SK-N-SH (cell line): ENCODE measurements at regions not wholly inside any gene's neighbourhood (a gene's known extent, or its start where the extent isn't known, plus 50 kb on each side); places are given as distances from the start of the nearest gene placed in this dataset.

ENCODE experiments used
- CTCF ChIA-PET: fragments of 300-600, 350-600 bp; formaldehyde crosslinking; extraction: SDS; loops from one replicate; lab custom pipeline; 2021; lab: Yijun Ruan, JAX
- POLR2A ChIA-PET: fragments of 350-600 bp; sonication (Branson Sonifier 250); formaldehyde crosslinking; extraction: SDS; loops from one replicate; lab custom pipeline; 2020; ENCODE audit warnings: antibody characterized with exemption, inconsistent platforms; lab: Yijun Ruan, JAX
- DNase-seq: peaks from one replicate; pipeline ENCODE4 v3.0.0; 2012
- H2AFZ ChIP-seq: fragments of 200-600 bp; sonication (generic); 2 replicates; pipeline ENCODE4 v1.8.1; 2016; ENCODE audit warnings: antibody characterized with exemption, mild to moderate bottlenecking, low read depth
- H3F3A ChIP-seq: fragments of 200-600 bp; sonication (generic); replicated peaks from 2 replicates; pipeline ENCODE3; 2016; ENCODE audit warnings: antibody characterized with exemption, mild to moderate bottlenecking; ENCODE audit not compliant: insufficient read depth
- H3K27ac ChIP-seq, 2 experiments: fragments of 200-500 bp in 1 of 2; fragments of 200-600 bp in 1 of 2; sonication (Bioruptor generic) in 1 of 2; sonication (generic), shearing (Covaris generic) in 1 of 2; 2 replicates each; pipeline versions ENCODE4 v1.5.1 to v1.6.1; 2014 to 2016; ENCODE audit warnings: low read depth in 2 of 2, inconsistent platforms in 1 of 2, low read length in 1 of 2, mild to moderate bottlenecking in 1 of 2, mixed read lengths in 1 of 2
- H3K27me3 ChIP-seq: fragments of 200-600 bp; sonication (generic), shearing (Covaris generic); 2 replicates; pipeline ENCODE4 v1.6.1; 2016; ENCODE audit warnings: mixed run types; ENCODE audit not compliant: insufficient read depth
- H3K36me3 ChIP-seq, 2 experiments: fragments of 200-500 bp in 1 of 2; fragments of 200-600 bp in 1 of 2; sonication (Bioruptor generic) in 1 of 2; sonication (generic) in 1 of 2; replicated peaks in 1 of 2; 2 replicates each; pipeline versions ENCODE3 to v1.5.1; 2014 to 2016; ENCODE audit warnings: low read length in 1 of 2, mild to moderate bottlenecking in 1 of 2; ENCODE audit not compliant: insufficient read depth in 2 of 2, control insufficient read depth in 1 of 2
- H3K4me1 ChIP-seq, 2 experiments: fragments of 200-500 bp in 1 of 2; fragments of 200-600 bp in 1 of 2; sonication (Bioruptor generic) in 1 of 2; sonication (generic), shearing (Covaris generic) in 1 of 2; 2 replicates each; pipeline versions ENCODE4 v1.5.1 to v1.6.1; 2014 to 2016; ENCODE audit warnings: low read depth in 1 of 2, low read length in 1 of 2, mixed run types in 1 of 2; ENCODE audit not compliant: insufficient read depth in 2 of 2, control insufficient read depth in 1 of 2
- H3K4me2 ChIP-seq: fragments of 200-600 bp; sonication (generic), shearing (Covaris generic); 2 replicates; pipeline ENCODE4 v1.6.1; 2017; ENCODE audit warnings: mixed run types
- H3K4me3 ChIP-seq, 2 experiments: fragments of 200-500 bp in 1 of 2; fragments of 200-600 bp in 1 of 2; sonication (Bioruptor generic) in 1 of 2; sonication (generic), shearing (Covaris generic) in 1 of 2; 2 replicates each; pipeline versions ENCODE4 v1.5.1 to v1.8.1; 2014 to 2016; ENCODE audit warnings: low read depth in 2 of 2, inconsistent platforms in 1 of 2, low read length in 1 of 2, mild to moderate bottlenecking in 1 of 2, mixed read lengths in 1 of 2, moderate library complexity in 1 of 2
- H3K79me2 ChIP-seq: fragments of 200-600 bp; sonication (generic); 2 replicates; pipeline ENCODE4 v1.8.1; 2017; ENCODE audit warnings: mild to moderate bottlenecking; ENCODE audit not compliant: insufficient read depth
- H3K9ac ChIP-seq: fragments of 200-600 bp; sonication (generic); 2 replicates; pipeline ENCODE4 v1.6.1; 2017; ENCODE audit warnings: mixed run types
- H3K9me2 ChIP-seq: fragments of 200-600 bp; sonication (generic); 2 replicates; pipeline ENCODE4 v1.6.1; 2017; ENCODE audit warnings: mixed run types
- H3K9me3 ChIP-seq: fragments of 200-600 bp; sonication (generic); 2 replicates; pipeline ENCODE4 v1.6.1; 2017; ENCODE audit warnings: mixed run types, mild to moderate bottlenecking, moderate library complexity
- H4K20me1 ChIP-seq: fragments of 200-600 bp; sonication (generic); 2 replicates; pipeline ENCODE4 v1.6.1; 2017; ENCODE audit warnings: mild to moderate bottlenecking, mixed run types; ENCODE audit not compliant: insufficient read depth
- EZH2phosphoT487 ChIP-seq: fragments of 200-600 bp; sonication (generic); IDR thresholded peaks from 2 replicates; pipeline ENCODE4 v1.6.1; 2017; ENCODE audit warnings: low read depth, mixed run types, mild to moderate bottlenecking, antibody characterized with exemption, moderate library complexity, borderline replicate concordance
- FOXJ3 ChIP-seq: sonication (generic); formaldehyde crosslinking; IDR thresholded peaks from 2 replicates; pipeline ENCODE4 v1.5.1; 2020; ENCODE audit warnings: mild to moderate bottlenecking, missing genetic modification reagents
- FOXM1 ChIP-seq: IDR thresholded peaks from 2 replicates; pipeline ENCODE4 v1.4.0; 2012; ENCODE audit warnings: low read depth, mild to moderate bottlenecking
- GATA2 ChIP-seq: sonication (generic); formaldehyde crosslinking; IDR thresholded peaks from 2 replicates; pipeline ENCODE4 v1.5.0; 2020; ENCODE audit warnings: mild to moderate bottlenecking, missing genetic modification reagents
- IRF3 ChIP-seq: fragments of 150-350 bp; IDR thresholded peaks from 2 replicates; pipeline ENCODE4 v1.6.1; 2016; ENCODE audit warnings: mild to moderate bottlenecking, low read depth, low read length
- NFIC ChIP-seq: IDR thresholded peaks from 2 replicates; pipeline ENCODE4 v1.4.0; 2012; ENCODE audit warnings: borderline replicate concordance
- PBX3 ChIP-seq: IDR thresholded peaks from 2 replicates; pipeline ENCODE4; 2012
- POLR2AphosphoS5 ChIP-seq: IDR thresholded peaks from 2 replicates; pipeline ENCODE4 v1.6.1; 2012; ENCODE audit warnings: low read depth, low read length
- RAD21 ChIP-seq: IDR thresholded peaks from 2 replicates; pipeline ENCODE4 v1.6.1; 2012; ENCODE audit warnings: mild to moderate bottlenecking, low read length
- RXRA ChIP-seq: IDR thresholded peaks from 2 replicates; pipeline ENCODE4 v1.4.0; 2012; ENCODE audit warnings: low read depth, mild to moderate bottlenecking, borderline replicate concordance
- SIN3A ChIP-seq: IDR thresholded peaks from 2 replicates; pipeline ENCODE4 v1.6.1; 2012; ENCODE audit warnings: low read depth, mild to moderate bottlenecking, low read length, moderate library complexity, borderline replicate concordance
- USF1 ChIP-seq: IDR thresholded peaks from 2 replicates; pipeline ENCODE4 v1.4.0; 2012; ENCODE audit warnings: low read depth, borderline replicate concordance
- ZBTB33 ChIP-seq: IDR thresholded peaks from 2 replicates; pipeline ENCODE4 v1.4.0; 2012; ENCODE audit warnings: low read depth, borderline replicate concordance
- WGBS: methylation state at CpG from one replicate; pipeline ENCODE4 v1.1.6; 2017; ENCODE audit warnings: low lambda C conversion rate; 5-methylcytosine and 5-hydroxymethylcytosine counted together

- H3K27ac ChIP-seq: no peak overlapping the region
- H3F3A ChIP-seq: no peaks in the 10 kb centered on the region
- no peak for DNase-seq
- no peaks in the 10 kb centered on the region for H3K4me1 ChIP-seq
- H3K9ac ChIP-seq: no peak overlapping the region
- no peaks in the 10 kb centered on the region for H3K9me2 ChIP-seq
- no peaks in the 10 kb centered on the region for H4K20me1 ChIP-seq
- no peaks in the 10 kb centered on the region for H3K79me2 ChIP-seq
- no peak overlapping the region for H3K4me3 ChIP-seq
- no peak for TF ChIP-seq RXRA
- TF ChIP-seq POLR2AphosphoS5: no peak
- no peak for TF ChIP-seq ZBTB33
- TF ChIP-seq PBX3: no peak
- TF ChIP-seq IRF3: no peak
- TF ChIP-seq USF1: no peak
- WGBS: 0% methylated on average over 1 of the region's 1 CpG
- no peak overlapping the region for H2AFZ ChIP-seq
- H3K27me3 ChIP-seq: no peaks in the 10 kb centered on the region
- CTCF ChIA-PET: no interaction called here
- H3K36me3 ChIP-seq: no peaks in the 10 kb centered on the region
- POLR2A ChIA-PET: no interaction called here
- no peak overlapping the region for H3K4me2 ChIP-seq
- no peaks in the 10 kb centered on the region for H3K9me3 ChIP-seq
Observed at GRCh38 chr12:61765926-61766325, 494.3 kb upstream of the USP15 start.

GRCh38 chr12:61780435-61780834 is 479.8 kb upstream of the USP15 start:
- POLR2A ChIA-PET: no interaction called here
- Histone ChIP-seq H4K20me1 (no peaks in the 10 kb centered on the region), H3K79me2 (no peaks in the 10 kb centered on the region), H3K9me3 (no peaks in the 10 kb centered on the region), H2AFZ (no peak overlapping the region), H3K4me3 (no peak overlapping the region), H3K36me3 (no peaks in the 10 kb centered on the region), H3K9me2 (no peaks in the 10 kb centered on the region), H3K27me3 (no peaks in the 10 kb centered on the region), H3F3A (no peaks in the 10 kb centered on the region), H3K27ac (no peak overlapping the region), H3K4me2 (no peak overlapping the region), H3K9ac (no peak overlapping the region), H3K4me1 (no peaks in the 10 kb centered on the region)
- CTCF ChIA-PET: no interaction called here
- TF ChIP-seq FOXM1 (no peak), POLR2AphosphoS5 (no peak), SIN3A (no peak), NFIC (no peak), FOXJ3 (no peak), GATA2 (CRISPR knock-in tag) (no peak), EZH2phosphoT487 (no peak), RAD21 (no peak)
- no peak for DNase-seq
- WGBS: 0% methylated on average over 1 of the region's 1 CpG
